Mesothelial cell of epicardium (in vitro differentiated cells): ENCODE measurements at regions not wholly inside any gene's neighbourhood (a gene's known extent, or its start where the extent isn't known, plus 50 kb on each side); places are given as distances from the start of the nearest gene placed in this dataset.

Experiments
- DNase-seq, 2 experiments: peaks; one replicate each; pipeline ENCODE4 v3.0.0; 2021; ENCODE audit warnings: low spot score in 2 of 2; ENCODE audit not compliant: unreplicated experiment in 2 of 2
- H3K27ac Mint-ChIP-seq: 2 replicates; pipeline ENCODE4 v1.8.0; 2021; ENCODE audit warnings: mixed read lengths
- H3K27me3 Mint-ChIP-seq: 2 replicates; pipeline ENCODE4 v1.8.0; 2021; ENCODE audit warnings: low read depth, mixed read lengths
- H3K36me3 Mint-ChIP-seq: 2 replicates; pipeline ENCODE4 v1.8.0; 2021; ENCODE audit warnings: mixed read lengths
- H3K4me1 Mint-ChIP-seq: 2 replicates; pipeline ENCODE4 v1.8.0; 2021; ENCODE audit warnings: mixed read lengths
- H3K4me3 Mint-ChIP-seq: 2 replicates; pipeline ENCODE4 v1.8.0; 2021; ENCODE audit warnings: mild to moderate bottlenecking, moderate library complexity, mixed read lengths
- H3K9me3 Mint-ChIP-seq: 2 replicates; pipeline ENCODE4 v1.8.0; 2021; ENCODE audit warnings: mixed read lengths
- TF ChIP-seq, protein P1 (sequence below): fragments of 200-600 bp; sonication (generic); IDR thresholded peaks from one replicate; pipeline ENCODE4 v1.5.0; 2021; ENCODE audit warnings: antibody characterized with exemption; ENCODE audit not compliant: unreplicated experiment

DNA sequence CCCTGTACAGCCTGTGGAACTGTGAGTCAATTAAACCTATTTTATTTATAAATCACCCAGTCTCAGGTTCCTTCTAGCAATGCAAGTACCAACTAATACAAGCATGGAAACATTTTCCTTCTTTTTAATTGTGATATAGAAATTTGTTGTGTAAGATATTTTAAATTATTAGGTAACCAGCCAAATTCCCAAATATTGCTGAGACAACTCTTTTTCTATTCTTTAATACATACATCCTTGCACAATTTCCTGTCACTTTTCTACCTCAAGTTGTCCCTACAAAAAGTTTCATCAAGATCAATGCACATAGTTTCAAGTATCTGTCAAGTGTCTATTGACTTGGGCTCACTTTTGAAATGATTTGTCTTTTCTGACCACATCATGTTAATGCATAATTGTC, 488.6 kb downstream of the ACTL7B start:
- DNase-seq = no peak
- Mint-ChIP-seq H3K27me3 (no peaks in the 10 kb centered on the region), H3K27ac (no peak overlapping the region), H3K4me3 (no peak overlapping the region), H3K36me3 (no peaks in the 10 kb centered on the region), H3K4me1 (no peaks in the 10 kb centered on the region), H3K9me3 (peaks cover 33% of the 10 kb centered on the region)
- TF ChIP-seq, protein P1, sequence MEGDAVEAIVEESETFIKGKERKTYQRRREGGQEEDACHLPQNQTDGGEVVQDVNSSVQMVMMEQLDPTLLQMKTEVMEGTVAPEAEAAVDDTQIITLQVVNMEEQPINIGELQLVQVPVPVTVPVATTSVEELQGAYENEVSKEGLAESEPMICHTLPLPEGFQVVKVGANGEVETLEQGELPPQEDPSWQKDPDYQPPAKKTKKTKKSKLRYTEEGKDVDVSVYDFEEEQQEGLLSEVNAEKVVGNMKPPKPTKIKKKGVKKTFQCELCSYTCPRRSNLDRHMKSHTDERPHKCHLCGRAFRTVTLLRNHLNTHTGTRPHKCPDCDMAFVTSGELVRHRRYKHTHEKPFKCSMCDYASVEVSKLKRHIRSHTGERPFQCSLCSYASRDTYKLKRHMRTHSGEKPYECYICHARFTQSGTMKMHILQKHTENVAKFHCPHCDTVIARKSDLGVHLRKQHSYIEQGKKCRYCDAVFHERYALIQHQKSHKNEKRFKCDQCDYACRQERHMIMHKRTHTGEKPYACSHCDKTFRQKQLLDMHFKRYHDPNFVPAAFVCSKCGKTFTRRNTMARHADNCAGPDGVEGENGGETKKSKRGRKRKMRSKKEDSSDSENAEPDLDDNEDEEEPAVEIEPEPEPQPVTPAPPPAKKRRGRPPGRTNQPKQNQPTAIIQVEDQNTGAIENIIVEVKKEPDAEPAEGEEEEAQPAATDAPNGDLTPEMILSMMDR = no peak

DNA sequence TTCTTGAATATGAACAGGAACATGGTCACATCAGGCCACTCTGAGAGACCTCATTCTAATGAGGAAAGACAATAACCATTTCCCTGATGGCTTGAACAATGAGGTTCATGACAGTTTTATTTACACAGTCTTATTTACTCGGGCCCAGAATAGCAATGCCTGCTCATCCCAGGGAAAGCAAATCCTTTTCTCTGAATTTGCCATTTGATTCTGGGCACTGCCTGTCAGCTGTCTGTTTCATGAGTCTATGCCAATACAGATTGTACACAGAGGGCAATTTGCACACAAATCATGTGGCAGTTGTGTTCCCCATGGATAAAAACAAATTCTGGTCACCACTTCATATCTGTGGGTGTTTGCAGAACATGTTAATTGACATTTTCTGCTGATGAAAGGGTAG, 492.5 kb downstream of the ACTL7B start:
- no peaks in the 10 kb centered on the region for H3K27me3 Mint-ChIP-seq
- no peak overlapping the region for H3K4me3 Mint-ChIP-seq
- peaks cover 10% of the 10 kb centered on the region for H3K4me1 Mint-ChIP-seq
- H3K9me3 Mint-ChIP-seq = peaks cover 11% of the 10 kb centered on the region
- DNase-seq = no peak
- TF ChIP-seq, protein P1 = no peak
- no peaks in the 10 kb centered on the region for H3K36me3 Mint-ChIP-seq
- H3K27ac Mint-ChIP-seq = no peak overlapping the region

DNA sequence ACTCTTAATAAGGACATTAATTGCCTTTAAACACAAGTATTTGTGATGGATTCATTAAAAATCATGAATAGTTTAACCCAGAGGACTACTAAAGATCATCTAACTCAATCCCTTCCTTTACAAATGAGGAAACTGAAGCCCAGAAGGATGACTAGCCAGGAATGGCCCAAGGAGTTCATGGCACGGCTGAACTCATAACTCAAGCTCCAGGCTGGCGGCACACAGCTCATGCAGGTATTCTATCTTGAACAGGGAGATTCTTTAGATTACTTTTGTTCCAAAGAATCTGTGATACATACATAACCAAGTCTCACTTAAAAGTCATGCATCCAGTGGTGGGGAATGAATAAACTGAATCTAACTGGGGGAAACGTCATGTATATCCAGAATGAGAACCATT, 495.5 kb downstream of the ACTL7B start:
- Mint-ChIP-seq H3K36me3 (no peaks in the 10 kb centered on the region), H3K27me3 (no peaks in the 10 kb centered on the region), H3K27ac (no peak overlapping the region), H3K9me3 (peaks cover 11% of the 10 kb centered on the region), H3K4me1 (peaks cover 10% of the 10 kb centered on the region), H3K4me3 (no peak overlapping the region)
- DNase-seq = no peak
- TF ChIP-seq, protein P1 = no peak

DNA sequence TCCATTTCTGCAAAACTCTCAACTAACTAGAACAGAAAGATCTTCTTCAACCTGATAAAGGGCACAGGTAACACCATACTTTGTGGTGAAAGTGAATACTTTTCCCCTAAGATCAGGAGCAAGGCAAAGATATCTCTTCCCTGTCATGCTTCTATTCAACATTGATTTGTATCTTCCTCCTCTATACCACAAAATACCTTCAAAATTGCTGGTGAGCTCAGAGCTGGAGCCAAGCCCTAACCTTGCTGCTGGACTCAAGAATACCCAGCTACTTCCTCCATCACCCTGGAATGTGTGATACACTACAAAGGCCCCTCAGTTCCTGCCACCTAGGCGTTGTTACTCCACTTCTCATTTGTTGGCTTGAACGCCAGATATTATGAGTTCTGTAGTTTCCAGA, 499.0 kb downstream of the ACTL7B start:
- no peak overlapping the region for H3K4me3 Mint-ChIP-seq
- DNase-seq = no peak
- no peaks in the 10 kb centered on the region for H3K36me3 Mint-ChIP-seq
- TF ChIP-seq, protein P1 = no peak
- H3K27ac Mint-ChIP-seq = no peak overlapping the region
- peaks cover 6% of the 10 kb centered on the region for H3K9me3 Mint-ChIP-seq
- H3K4me1 Mint-ChIP-seq = peaks cover 10% of the 10 kb centered on the region
- H3K27me3 Mint-ChIP-seq = no peaks in the 10 kb centered on the region

DNA sequence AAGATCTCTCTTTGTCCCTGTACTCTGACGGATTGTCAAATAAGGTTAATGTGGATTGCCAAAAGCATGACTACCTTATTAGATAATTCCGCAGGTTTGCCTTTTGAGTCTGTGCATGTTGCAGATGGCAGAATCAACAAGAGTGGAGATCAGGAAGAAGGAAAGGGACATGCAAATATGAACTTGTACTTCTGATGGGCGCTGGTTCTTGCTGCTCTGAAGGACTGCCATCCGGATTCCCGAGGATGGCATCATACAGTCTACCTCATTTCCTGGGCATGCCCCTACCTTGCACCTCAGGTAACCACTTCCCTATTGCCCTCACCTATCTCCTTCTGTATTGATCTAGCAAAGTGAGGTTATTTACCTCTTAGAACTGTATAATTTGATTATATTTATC, 504.2 kb downstream of the ACTL7B start:
- no peaks in the 10 kb centered on the region for H3K9me3 Mint-ChIP-seq
- no peak overlapping the region for H3K27ac Mint-ChIP-seq
- no peaks in the 10 kb centered on the region for H3K36me3 Mint-ChIP-seq
- H3K27me3 Mint-ChIP-seq = no peaks in the 10 kb centered on the region
- no peak for DNase-seq
- H3K4me3 Mint-ChIP-seq = no peak overlapping the region
- TF ChIP-seq, protein P1 = no peak
- no peaks in the 10 kb centered on the region for H3K4me1 Mint-ChIP-seq

DNA sequence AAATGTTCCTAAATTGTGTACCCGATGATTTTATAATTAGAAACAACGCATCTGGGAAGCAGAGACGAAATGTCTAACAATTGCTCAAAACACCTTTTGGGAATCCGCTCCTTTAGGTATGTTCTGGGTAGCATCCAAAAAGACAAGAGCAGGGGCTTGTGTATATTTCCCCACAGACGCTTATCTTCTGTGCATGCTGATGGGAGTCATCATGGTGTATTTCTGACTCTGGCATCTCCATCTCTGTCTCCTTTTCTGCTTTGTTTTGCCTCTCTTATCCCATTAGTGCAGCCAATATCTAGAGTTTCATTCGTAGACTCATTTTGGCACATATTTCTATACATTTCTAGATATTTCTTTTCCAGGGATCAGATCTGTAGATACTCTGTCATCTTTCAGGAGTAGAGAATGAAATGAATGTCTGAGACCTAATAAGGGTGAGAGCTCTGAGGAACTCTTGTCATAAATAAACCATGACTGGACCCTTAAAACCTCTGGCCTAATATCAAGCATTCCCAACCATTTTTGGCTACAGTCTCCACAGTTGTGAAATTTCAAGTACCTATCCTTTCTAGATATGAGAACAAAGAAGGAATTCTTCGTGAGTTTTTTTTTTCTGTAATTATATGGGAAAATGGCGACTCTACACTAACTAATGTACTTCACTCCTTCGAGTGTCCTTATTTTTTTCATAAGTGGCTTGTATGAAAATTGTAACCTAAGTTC, 508.2 kb downstream of the ACTL7B start:
- Mint-ChIP-seq H3K4me3 (no peak overlapping the region), H3K27me3 (no peaks in the 10 kb centered on the region), H3K9me3 (no peaks in the 10 kb centered on the region), H3K27ac (no peak overlapping the region), H3K4me1 (no peaks in the 10 kb centered on the region), H3K36me3 (no peaks in the 10 kb centered on the region)
- TF ChIP-seq, protein P1 = no peak
- no peak for DNase-seq
